Activated T-cell treated with anti-CD3 and anti-CD28 coated beads, Interleukin-2, amount 50 U/mL, for 4 hours (primary cell): ENCODE measurements at regions not wholly inside any gene's neighbourhood (a gene's known extent, or its start where the extent isn't known, plus 50 kb on each side); places are given as distances from the start of the nearest gene placed in this dataset.

Source experiments
- ATAC-seq, 2 donors: fragments of 200-7000 bp; cut with Tn5 transposase; one replicate each; pipeline ENCODE4 v1.10.0; 2021
- DNase-seq: peaks from one replicate; pipeline ENCODE4 v3.0.0-alpha.2; 2020
- H3K27me3 Mint-ChIP-seq: one replicate; pipeline ENCODE4 v1.8.0; 2021; ENCODE audit warnings: low read depth, mixed read lengths
- H3K36me3 Mint-ChIP-seq: one replicate; pipeline ENCODE4 v1.8.0; 2022; ENCODE audit warnings: mixed read lengths; ENCODE audit not compliant: insufficient read depth
- H3K4me1 Mint-ChIP-seq: one replicate; pipeline ENCODE4 v1.8.0; 2021; ENCODE audit warnings: low read depth, mixed read lengths
- H3K4me3 Mint-ChIP-seq: one replicate; pipeline ENCODE4 v1.8.0; 2021; ENCODE audit warnings: mild to moderate bottlenecking, moderate library complexity, mixed read lengths
- H3K9me3 Mint-ChIP-seq: one replicate; pipeline ENCODE4 v1.8.0; 2021; ENCODE audit warnings: mixed read lengths

- no peaks in the 10 kb centered on the region for H3K27me3 Mint-ChIP-seq
- no peak for ATAC-seq
- no peaks in the 10 kb centered on the region for H3K36me3 Mint-ChIP-seq
- DNase-seq: no peak
- H3K4me3 Mint-ChIP-seq: no peak overlapping the region
- no peaks in the 10 kb centered on the region for H3K9me3 Mint-ChIP-seq
- H3K4me1 Mint-ChIP-seq: no peaks in the 10 kb centered on the region
Measured at GRCh38 chr19:28949027-28949426, 263.9 kb downstream of the UQCRFS1 start.

GRCh38 chr19:28948566-28948965, 264.4 kb downstream of the UQCRFS1 start:
- Mint-ChIP-seq H3K36me3 (no peaks in the 10 kb centered on the region), H3K4me1 (no peaks in the 10 kb centered on the region), H3K9me3 (no peaks in the 10 kb centered on the region), H3K4me3 (no peak overlapping the region), H3K27me3 (no peaks in the 10 kb centered on the region)
- ATAC-seq (no peak), DNase-seq (no peak)

- ATAC-seq (no peak), DNase-seq (no peak)
- Mint-ChIP-seq H3K4me1 (no peaks in the 10 kb centered on the region), H3K36me3 (no peaks in the 10 kb centered on the region), H3K27me3 (no peaks in the 10 kb centered on the region), H3K9me3 (no peaks in the 10 kb centered on the region), H3K4me3 (no peak overlapping the region)
Measured at GRCh38 chr19:28948026-28948425, 264.9 kb downstream of the UQCRFS1 start.

GRCh38 chr19:28943651-28944050, 269.3 kb downstream of the UQCRFS1 start:
- DNase-seq (no peak), ATAC-seq (no peak)
- H3K27me3 Mint-ChIP-seq: peaks cover 2% of the 10 kb centered on the region
- no peaks in the 10 kb centered on the region for H3K9me3 Mint-ChIP-seq
- no peaks in the 10 kb centered on the region for H3K36me3 Mint-ChIP-seq
- no peak overlapping the region for H3K4me3 Mint-ChIP-seq
- H3K4me1 Mint-ChIP-seq: no peaks in the 10 kb centered on the region

- H3K4me3 Mint-ChIP-seq: no peak overlapping the region
- H3K27me3 Mint-ChIP-seq: peaks cover 2% of the 10 kb centered on the region
- ATAC-seq: no peak
- peaks cover 4% of the 10 kb centered on the region for H3K9me3 Mint-ChIP-seq
- no peaks in the 10 kb centered on the region for H3K36me3 Mint-ChIP-seq
- no peak for DNase-seq
- no peaks in the 10 kb centered on the region for H3K4me1 Mint-ChIP-seq
Measured at GRCh38 chr19:28941833-28942232, 271.1 kb downstream of the UQCRFS1 start.

- Mint-ChIP-seq H3K9me3 (peaks cover 4% of the 10 kb centered on the region), H3K4me1 (no peaks in the 10 kb centered on the region), H3K27me3 (peaks cover 2% of the 10 kb centered on the region), H3K36me3 (no peaks in the 10 kb centered on the region), H3K4me3 (no peak overlapping the region)
- no peak for ATAC-seq
- DNase-seq: no peak
Measured at GRCh38 chr19:28940751-28941500, 272.0 kb downstream of the UQCRFS1 start.

GRCh38 chr19:28939236-28939635, 273.7 kb downstream of the UQCRFS1 start:
- Mint-ChIP-seq H3K27me3 (peaks cover 2% of the 10 kb centered on the region), H3K9me3 (peaks cover 4% of the 10 kb centered on the region), H3K36me3 (no peaks in the 10 kb centered on the region), H3K4me1 (no peaks in the 10 kb centered on the region), H3K4me3 (no peak overlapping the region)
- no peak for DNase-seq
- no peak for ATAC-seq

- Mint-ChIP-seq H3K27me3 (peaks cover 2% of the 10 kb centered on the region), H3K9me3 (peaks cover 4% of the 10 kb centered on the region), H3K36me3 (no peaks in the 10 kb centered on the region), H3K4me1 (no peaks in the 10 kb centered on the region), H3K4me3 (no peak overlapping the region)
- DNase-seq (no peak), ATAC-seq (no peak)
Measured at GRCh38 chr19:28936001-28936400, 276.9 kb downstream of the UQCRFS1 start.

- no peaks in the 10 kb centered on the region for H3K27me3 Mint-ChIP-seq
- peaks cover 4% of the 10 kb centered on the region for H3K9me3 Mint-ChIP-seq
- H3K36me3 Mint-ChIP-seq: no peaks in the 10 kb centered on the region
- no peak for DNase-seq
- no peak overlapping the region for H3K4me3 Mint-ChIP-seq
- H3K4me1 Mint-ChIP-seq: no peaks in the 10 kb centered on the region
- ATAC-seq: no peak
Measured at GRCh38 chr19:28934631-28935030, 278.3 kb downstream of the UQCRFS1 start.

GRCh38 chr19:28933039-28933438, 279.9 kb downstream of the UQCRFS1 start:
- no peak for ATAC-seq
- no peaks in the 10 kb centered on the region for H3K4me1 Mint-ChIP-seq
- H3K36me3 Mint-ChIP-seq: no peaks in the 10 kb centered on the region
- peaks cover 2% of the 10 kb centered on the region for H3K27me3 Mint-ChIP-seq
- no peak overlapping the region for H3K4me3 Mint-ChIP-seq
- DNase-seq: no peak
- no peaks in the 10 kb centered on the region for H3K9me3 Mint-ChIP-seq

- Mint-ChIP-seq H3K36me3 (no peaks in the 10 kb centered on the region), H3K9me3 (no peaks in the 10 kb centered on the region), H3K4me1 (no peaks in the 10 kb centered on the region), H3K27me3 (peaks cover 2% of the 10 kb centered on the region), H3K4me3 (no peak overlapping the region)
- DNase-seq (no peak), ATAC-seq (no peak)
Measured at GRCh38 chr19:28932446-28932845, 280.5 kb downstream of the UQCRFS1 start.

GRCh38 chr19:28929006-28929405, 283.9 kb downstream of the UQCRFS1 start:
- Mint-ChIP-seq H3K27me3 (peaks cover 2% of the 10 kb centered on the region), H3K9me3 (no peaks in the 10 kb centered on the region), H3K4me3 (no peak overlapping the region), H3K4me1 (no peaks in the 10 kb centered on the region), H3K36me3 (no peaks in the 10 kb centered on the region)
- DNase-seq (no peak), ATAC-seq (no peak)

- ATAC-seq: no peak
- H3K9me3 Mint-ChIP-seq: no peaks in the 10 kb centered on the region
Measured at GRCh38 chr19:28927456-28927855, 285.5 kb downstream of the UQCRFS1 start.

GRCh38 chr19:28920269-28921066, 292.5 kb downstream of the UQCRFS1 start:
- Mint-ChIP-seq H3K36me3 (no peaks in the 10 kb centered on the region), H3K9me3 (no peaks in the 10 kb centered on the region), H3K27me3 (peaks cover 5% of the 10 kb centered on the region), H3K4me3 (no peak overlapping the region), H3K4me1 (no peaks in the 10 kb centered on the region)
- no peak for ATAC-seq
- no peak for DNase-seq

More at GRCh38 chr19:28927456-28927855, 285.5 kb downstream of the UQCRFS1 start:
- DNase-seq: no peak
- Mint-ChIP-seq H3K36me3 (no peaks in the 10 kb centered on the region), H3K4me1 (no peaks in the 10 kb centered on the region), H3K4me3 (no peak overlapping the region), H3K27me3 (peaks cover 2% of the 10 kb centered on the region)

- Mint-ChIP-seq H3K9me3 (no peaks in the 10 kb centered on the region), H3K4me3 (no peak overlapping the region), H3K36me3 (no peaks in the 10 kb centered on the region), H3K4me1 (no peaks in the 10 kb centered on the region), H3K27me3 (peaks cover 5% of the 10 kb centered on the region)
- no peak for DNase-seq
- ATAC-seq: no peak
Measured at GRCh38 chr19:28917621-28918020, 295.3 kb downstream of the UQCRFS1 start.
